ENCODE measurements at regions not wholly inside any gene's neighbourhood (a gene's known extent, or its start where the extent isn't known, plus 50 kb on each side); places are given as distances from the start of the nearest gene placed in this dataset.

- DNase-seq (ENCODE audit: low read depth, low spot score), result no peak
These were observed 179.2 kb downstream of the AASDH start for GRCh38 chr4:56208103-56208502.

- DNase-seq (ENCODE audit: low read depth, low spot score), result no peak
These were observed 181.0 kb downstream of the AASDH start for GRCh38 chr4:56206258-56206657.

DNA sequence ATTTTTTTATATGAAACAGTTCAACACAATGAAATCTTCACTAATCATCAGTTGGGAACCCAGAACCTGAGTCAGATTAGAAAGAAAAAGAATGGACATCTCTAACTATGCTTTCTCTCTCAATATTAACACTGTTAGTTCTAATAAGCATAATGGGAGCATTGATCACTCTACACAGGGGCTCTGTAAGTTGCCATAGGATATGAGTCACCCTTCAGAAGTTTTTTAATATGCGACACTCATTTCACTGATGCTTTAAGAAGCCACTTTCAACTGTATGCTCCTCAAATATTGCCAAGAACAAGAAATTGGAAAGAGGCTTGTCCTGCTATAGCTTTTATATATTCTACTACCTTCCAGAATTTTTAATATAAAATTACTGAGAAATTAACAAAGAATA lies 187.0 kb downstream of the AASDH start:
- DNase-seq (ENCODE audit: low read depth, low spot score), result no peak

DNA sequence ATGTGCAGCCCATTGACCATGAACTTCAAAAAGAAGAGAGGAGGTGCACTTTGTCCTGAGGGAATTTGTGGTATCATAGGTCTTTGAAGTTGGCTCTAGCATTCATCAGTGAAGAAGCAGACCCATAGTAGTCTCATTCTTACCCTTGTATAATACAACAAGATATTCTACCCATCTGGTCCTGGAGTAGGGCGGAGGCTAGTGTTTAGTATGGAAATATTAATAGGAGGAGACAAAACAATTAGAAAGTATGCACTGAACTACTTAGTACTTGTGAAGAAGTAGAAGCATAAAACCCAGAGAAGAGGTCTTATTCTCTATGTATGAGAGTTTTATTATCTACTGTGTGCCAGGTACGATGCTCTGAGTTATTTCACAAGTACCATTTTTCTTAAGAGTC lies 189.0 kb downstream of the AASDH start:
- no peak for DNase-seq (ENCODE audit: low read depth, low spot score)

GRCh38 chr4:56197387-56197786 lies 189.9 kb downstream of the AASDH start:
- no peak for DNase-seq (ENCODE audit: low read depth, low spot score)

DNA sequence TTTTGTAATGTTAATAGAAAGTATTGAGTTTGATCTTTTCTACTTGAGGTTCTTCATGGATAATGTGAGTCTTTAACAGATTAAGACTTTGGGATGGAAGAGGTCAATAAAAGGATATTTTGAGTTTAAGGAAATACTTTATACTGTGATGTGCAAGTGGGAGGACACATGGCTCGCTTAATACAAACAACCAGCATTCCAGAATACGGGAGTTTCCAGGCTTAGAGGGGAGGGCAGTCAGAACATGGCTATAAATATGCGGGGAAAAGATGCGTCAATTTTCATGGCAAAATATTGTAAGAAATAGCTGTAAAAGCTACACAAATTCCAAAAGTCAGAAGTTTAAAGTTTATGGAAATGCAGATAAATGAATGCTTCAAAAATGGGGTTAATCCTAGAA lies 192.3 kb downstream of the AASDH start:
- DNase-seq (ENCODE audit: low read depth, low spot score), result no peak

GRCh38 chr4:56191534-56191933 lies 195.8 kb downstream of the AASDH start:
- DNase-seq (ENCODE audit: low read depth, low spot score), result no peak

DNA sequence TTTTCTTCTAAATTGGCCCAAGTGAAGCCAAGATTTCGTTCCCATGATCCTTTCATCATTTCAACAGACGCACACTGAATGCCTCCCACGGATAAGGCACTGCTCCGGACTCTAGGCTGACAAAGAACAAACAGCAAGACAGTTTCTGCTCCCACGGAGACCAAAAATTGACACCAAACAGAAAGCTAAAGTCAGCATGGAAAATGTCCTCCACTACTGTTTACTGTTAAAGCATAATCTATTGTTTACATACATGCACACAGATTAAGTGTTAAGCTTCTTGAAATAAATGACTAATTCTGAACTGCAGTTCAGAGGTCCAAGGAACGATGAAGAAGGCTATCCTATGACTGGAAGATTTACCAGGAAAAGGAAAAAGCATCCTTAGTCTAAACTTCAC lies 199.6 kb downstream of the AASDH start:
- DNase-seq (ENCODE audit: low read depth, low spot score), result no peak

DNA sequence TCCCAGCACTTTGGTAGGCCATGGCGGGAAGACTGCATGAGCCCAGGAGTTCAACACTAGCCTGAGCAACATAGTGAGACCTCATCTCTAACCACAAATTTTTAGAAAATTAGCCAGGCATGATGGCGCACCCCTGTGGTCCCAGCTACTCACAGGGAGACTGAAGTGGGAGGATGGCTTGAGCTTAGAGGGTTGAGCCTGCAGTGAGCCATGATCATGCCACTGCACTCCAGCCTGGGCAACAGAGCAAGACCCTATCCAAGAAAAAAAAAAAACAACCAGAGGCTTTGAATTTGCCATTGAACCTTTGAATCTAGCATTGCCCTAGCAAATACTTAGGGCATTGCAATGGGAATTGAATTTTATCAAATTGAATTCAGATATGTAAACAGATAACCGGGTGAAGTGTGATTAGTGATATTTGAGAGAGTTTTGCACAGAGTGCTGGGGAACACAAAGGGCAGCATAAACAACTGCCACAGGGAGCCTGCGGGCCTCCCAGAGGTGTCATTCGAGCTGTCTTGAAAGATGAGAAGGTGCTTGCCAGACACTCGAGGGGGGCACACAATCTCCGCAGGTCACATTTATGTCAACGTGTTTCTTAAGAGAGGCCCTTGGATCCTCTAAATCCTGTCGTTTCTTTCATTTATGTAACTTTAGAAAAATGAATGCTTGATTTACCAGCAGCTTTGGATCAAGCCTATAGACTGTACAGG lies 200.3 kb downstream of the AASDH start:
- DNase-seq (ENCODE audit: low read depth, low spot score), result no peak

GRCh38 chr4:56185901-56186300 lies 201.4 kb downstream of the AASDH start:
- DNase-seq (ENCODE audit: low read depth, low spot score), result no peak

- DNase-seq (ENCODE audit: low read depth, low spot score), result no peak
These were observed 203.1 kb downstream of the AASDH start for GRCh38 chr4:56184214-56184613.

DNA sequence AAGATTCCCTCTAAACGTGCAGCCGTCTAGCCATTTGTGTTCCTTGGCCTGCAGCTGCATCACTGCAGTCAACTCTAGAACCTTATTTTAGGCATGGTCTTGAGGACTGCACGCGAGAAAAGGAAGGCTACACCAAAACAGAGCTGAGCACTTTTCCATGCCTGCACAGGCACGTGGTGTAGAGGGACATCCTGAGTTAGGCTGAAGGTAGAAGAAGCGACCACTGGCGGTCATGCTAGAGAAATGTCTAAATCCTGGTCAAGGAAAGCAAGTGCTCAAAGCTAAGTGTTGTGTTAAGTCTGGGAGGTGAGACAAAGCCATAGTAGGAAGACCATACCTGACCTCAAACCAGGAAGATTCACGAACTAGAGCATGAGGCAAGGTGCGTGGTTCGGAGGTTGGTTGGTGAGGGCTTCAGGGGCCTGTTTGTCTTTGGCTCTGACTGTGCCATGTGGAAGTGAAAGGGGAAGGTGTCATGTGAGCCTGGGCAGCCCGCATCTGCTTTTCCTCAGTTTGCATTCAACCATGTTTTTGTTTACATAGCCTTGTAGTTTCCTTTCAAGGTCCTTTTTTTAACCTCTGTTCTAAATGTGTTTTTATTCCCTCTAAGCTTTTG lies 203.8 kb downstream of the AASDH start:
- no peak for DNase-seq (ENCODE audit: low read depth, low spot score)

GRCh38 chr4:56182356-56182755 lies 204.9 kb downstream of the AASDH start:
- DNase-seq (ENCODE audit: low read depth, low spot score), result no peak

DNA sequence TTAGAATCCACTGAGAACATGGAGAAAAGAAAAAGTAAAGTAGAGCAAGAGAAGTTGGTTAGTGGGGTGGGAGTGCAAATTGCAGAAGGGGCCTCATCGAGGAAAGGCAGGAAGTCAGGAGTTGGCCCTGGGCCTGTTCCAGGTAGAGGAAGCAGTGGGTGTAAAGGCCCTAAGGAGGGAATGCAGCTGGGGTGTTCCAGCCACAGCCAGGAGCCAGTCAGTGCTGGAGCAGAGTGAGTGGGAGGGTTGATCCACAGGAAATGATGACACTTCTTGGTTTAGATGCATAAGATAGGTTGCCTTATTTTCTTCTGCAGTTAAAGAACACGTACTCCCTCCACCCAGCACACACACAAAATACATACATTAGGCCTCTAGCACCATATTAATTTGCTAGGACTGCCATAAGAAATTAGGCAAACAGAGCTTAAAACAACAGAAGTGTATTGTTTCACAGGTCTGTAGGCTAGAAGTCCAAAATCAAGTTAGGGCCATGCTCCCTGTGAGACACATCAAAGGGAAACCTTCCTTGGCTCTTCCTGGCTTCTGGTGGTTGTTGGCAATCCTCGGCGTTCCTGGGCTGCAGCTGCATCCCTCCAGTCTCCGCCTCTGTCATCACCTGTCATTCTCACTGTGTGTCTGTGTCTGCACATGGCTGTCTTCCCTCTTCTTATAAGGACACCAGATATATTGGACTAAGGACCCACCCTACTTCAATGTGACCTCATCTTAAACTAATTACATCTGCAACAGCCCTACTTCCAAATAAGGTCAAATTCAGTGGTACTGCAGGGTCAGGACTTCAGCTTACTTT lies 205.9 kb downstream of the AASDH start:
- no peak for DNase-seq (ENCODE audit: low read depth, low spot score)

- no peak for DNase-seq (ENCODE audit: low read depth, low spot score)
These were observed 218.2 kb downstream of the AASDH start for GRCh38 chr4:56169061-56169460.

DNA sequence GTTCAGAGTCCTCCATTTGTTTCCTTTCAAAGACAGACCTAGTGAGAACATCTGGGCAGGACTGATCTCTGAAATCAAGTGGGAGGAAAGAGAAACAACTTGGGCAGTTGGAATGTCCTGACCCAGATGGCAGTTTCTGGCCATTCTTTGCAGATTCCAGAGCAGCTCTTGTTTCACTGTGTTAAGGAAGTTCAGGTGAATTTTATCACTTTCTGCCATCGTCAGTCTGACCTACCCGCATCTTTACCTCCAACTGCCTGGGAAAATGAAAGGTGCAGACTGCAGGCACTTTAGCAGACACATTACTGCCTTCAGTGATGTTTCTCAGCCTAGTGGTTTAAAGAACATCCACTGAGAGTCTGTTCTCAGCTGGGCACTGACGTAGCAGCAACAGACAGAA lies 216.2 kb downstream of the CEP135 start:
- DNase-seq (ENCODE audit: low read depth, low spot score), result no peak

- DNase-seq (ENCODE audit: low read depth, low spot score), result no peak
These were observed 211.9 kb downstream of the CEP135 start for GRCh38 chr4:56160636-56161035.

- DNase-seq (ENCODE audit: low read depth, low spot score), result no peak
These were observed 209.7 kb downstream of the CEP135 start for GRCh38 chr4:56158483-56158882.

GRCh38 chr4:56156141-56156540 lies 207.4 kb downstream of the CEP135 start:
- no peak for DNase-seq (ENCODE audit: low read depth, low spot score)

DNA sequence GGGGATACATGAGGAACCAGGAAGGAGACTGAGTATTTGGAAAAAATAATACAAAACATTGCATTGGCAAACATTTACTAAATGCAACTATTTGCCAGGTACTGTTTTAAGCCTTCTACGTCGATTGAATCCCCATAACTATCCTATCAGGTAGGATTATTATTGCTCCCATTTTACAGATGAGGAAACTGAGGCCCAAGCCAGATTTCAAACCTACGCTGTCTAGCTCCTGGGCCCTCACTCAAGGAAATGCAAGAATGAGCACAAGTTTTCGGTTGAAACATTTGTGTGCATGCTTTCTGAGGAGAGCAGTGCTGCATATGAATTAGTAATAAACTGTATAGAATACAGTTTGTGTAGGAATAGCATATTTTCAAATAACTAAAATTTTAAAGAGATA lies 206.7 kb downstream of the CEP135 start:
- DNase-seq (ENCODE audit: low read depth, low spot score), result no peak

DNA sequence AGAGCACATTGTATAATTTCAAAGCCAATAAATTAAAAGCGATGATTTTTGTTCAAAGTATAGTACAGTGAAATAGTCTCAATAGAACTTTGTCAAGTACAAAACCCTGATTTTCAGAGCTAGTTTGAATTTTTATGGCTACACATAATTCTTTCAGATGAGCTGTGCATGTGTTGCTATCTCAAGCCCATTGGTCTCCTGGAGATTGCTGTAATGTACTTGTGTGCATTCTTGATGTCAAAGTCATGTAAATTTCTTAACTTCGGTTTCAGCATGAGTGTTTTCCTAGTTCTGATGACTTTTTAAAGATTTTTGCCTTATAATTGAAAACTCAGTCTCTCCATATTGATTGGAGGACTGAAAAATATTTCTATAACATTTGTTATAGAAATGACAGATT lies 200.8 kb downstream of the CEP135 start:
- no peak for DNase-seq (ENCODE audit: low read depth, low spot score)

DNA sequence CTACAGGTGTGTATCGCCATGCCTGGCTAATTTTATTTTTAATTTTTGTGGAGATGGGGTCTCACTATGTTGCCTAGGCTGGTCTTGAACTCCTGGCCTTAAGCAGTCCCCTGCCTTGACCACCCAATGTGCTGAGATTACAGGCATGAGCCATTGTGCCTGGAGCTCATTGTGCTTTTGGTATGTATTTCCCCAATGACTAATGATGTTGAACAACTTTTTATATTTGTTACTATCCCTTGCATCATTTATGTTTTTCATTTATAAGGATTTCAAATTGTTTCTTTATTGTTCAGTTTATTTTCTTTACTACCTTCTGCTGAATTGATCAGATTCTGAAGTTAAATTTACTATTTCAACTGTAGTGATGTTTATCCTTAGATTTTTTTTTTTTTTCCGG lies 199.7 kb downstream of the CEP135 start:
- DNase-seq (ENCODE audit: low read depth, low spot score), result no peak

GRCh38 chr4:56147371-56147770 lies 198.6 kb downstream of the CEP135 start:
- no peak for DNase-seq (ENCODE audit: low read depth, low spot score)

Measured in pulmonary artery endothelial cell (primary cell).